ENCODE measurements at regions not wholly inside any gene's neighbourhood (a gene's known extent, or its start where the extent isn't known, plus 50 kb on each side); places are given as distances from the start of the nearest gene placed in this dataset.
"Not testable (repeated sequence)": the region's sequence is repeated elsewhere in the genome, so short reads cannot be mapped to it uniquely, and the experiment has no call there.

DNA sequence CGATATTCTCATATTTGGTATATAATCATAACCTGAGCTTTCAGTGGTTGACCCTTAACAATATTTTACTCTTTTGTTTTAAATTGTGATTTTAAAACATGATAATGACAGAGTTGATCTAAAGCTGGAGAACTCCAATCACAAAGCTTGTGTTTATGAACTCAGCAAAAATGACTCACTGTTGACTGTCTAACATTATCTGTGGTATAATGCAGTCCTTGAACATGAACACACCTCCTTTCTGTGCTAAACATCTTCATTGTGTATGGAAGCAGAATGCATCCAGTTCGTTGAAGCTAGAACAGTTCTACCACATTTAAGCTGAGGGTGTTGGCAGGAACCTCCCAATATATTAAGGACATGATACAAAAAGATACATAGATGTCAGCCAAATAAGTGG, 1030.2 kb upstream of the SEMA6A start:
- WGBS (ENCODE audit: missing lambda C conversion rate) = 14% methylated on average over 2 of the region's 2 CpGs
- no peak for FAIRE-seq
- CTCF ChIA-PET = no interaction called here
- Histone ChIP-seq H3K4me1 (no peaks in the 10 kb centered on the region), H3K27ac (no peak overlapping the region), H3K4me2 (no peak overlapping the region), H3K9me3 (no peaks in the 10 kb centered on the region), H3K4me3 (no peak overlapping the region)
- POLR2A ChIA-PET = no interaction called here
- TF ChIP-seq HDAC2 (IDR thresholded peaks at IDR 0.05) (no peak), CHD4 (IDR thresholded peaks at IDR 0.05; ENCODE audit: borderline replicate concordance) (no peak), MAFK (IDR thresholded peaks at IDR 0.05; ENCODE audit: partially characterized antibody) (no peak), KDM1A (IDR thresholded peaks at IDR 0.05; ENCODE audit: low read depth) (no peak), JUN (IDR thresholded peaks at IDR 0.05) (no peak)
- TF ChIP-seq, protein P1, sequence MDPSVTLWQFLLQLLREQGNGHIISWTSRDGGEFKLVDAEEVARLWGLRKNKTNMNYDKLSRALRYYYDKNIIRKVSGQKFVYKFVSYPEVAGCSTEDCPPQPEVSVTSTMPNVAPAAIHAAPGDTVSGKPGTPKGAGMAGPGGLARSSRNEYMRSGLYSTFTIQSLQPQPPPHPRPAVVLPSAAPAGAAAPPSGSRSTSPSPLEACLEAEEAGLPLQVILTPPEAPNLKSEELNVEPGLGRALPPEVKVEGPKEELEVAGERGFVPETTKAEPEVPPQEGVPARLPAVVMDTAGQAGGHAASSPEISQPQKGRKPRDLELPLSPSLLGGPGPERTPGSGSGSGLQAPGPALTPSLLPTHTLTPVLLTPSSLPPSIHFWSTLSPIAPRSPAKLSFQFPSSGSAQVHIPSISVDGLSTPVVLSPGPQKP (IDR thresholded peaks at IDR 0.05; ENCODE audit: low read depth, low read length) = no peak
- DNase-seq (ENCODE audit: low read depth in 1 of 2, low spot score in 1 of 2) = no peak
- ATAC-seq = no peak

DNA sequence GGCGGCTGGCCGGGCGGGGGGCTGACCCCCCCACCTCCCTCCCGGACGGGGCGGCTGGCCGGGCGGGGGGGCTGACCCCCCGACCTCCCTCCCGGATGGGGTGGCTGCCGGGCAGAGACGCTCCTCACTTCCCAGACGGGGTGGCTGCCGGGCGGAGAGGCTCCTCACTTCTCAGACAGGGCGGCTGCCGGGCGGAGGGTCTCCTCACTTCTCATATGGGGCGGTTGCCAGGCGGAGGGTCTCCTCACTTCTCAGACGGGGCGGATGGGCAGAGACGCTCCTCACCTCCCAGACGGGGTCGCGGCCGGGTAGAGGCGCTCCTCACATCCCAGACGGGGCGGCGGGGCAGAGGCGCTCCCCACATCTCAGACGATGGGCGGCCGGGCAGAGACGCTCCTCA, 1025.2 kb upstream of the SEMA6A start:
- H3K27ac ChIP-seq; H3K4me2 ChIP-seq; H3K9me3 ChIP-seq; FAIRE-seq; POLR2A ChIA-PET; H3K4me1 ChIP-seq; DNase-seq (ENCODE audit: low read depth in 1 of 2, low spot score in 1 of 2); ATAC-seq; H3K4me3 ChIP-seq; CTCF ChIA-PET: not testable (repeated sequence)
- 66% methylated on average over 5 of the region's 36 CpGs for WGBS (ENCODE audit: missing lambda C conversion rate)

DNA sequence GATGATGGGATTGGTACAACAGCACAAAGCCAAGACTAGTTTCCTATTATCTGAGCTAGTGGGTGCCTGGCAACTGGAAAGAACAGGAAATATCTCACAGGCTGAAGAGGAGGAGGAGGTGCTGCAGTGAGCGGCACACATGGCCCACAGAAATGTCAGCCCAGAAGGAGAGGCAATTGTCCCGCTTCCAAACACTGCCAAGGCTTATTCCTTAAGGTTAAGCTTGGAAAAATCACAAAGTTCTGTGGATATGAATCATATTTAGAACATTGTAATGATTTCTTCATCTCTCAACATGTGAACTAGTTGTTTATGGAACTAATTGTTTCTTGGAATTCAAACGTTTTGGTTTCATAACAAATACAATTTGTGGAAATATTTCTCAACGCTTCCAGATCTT, 1019.5 kb upstream of the SEMA6A start:
- ChIA-PET CTCF (no interaction called here), POLR2A (no interaction called here)
- DNase-seq (ENCODE audit: low read depth in 1 of 2, low spot score in 1 of 2) = no peak
- ATAC-seq = no peak
- Histone ChIP-seq H3K9me3 (no peaks in the 10 kb centered on the region), H3K27ac (no peak overlapping the region), H3K4me2 (no peak overlapping the region), H3K4me1 (no peaks in the 10 kb centered on the region), H3K4me3 (no peak overlapping the region)
- 9% methylated on average over 4 of the region's 4 CpGs for WGBS (ENCODE audit: missing lambda C conversion rate)
- TF ChIP-seq HEYL (CRISPR knock-in tag; IDR thresholded peaks at IDR 0.05) (no peak), HOXB13 (CRISPR knock-in tag; IDR thresholded peaks at IDR 0.05; ENCODE audit: low read depth) (no peak), HDAC2 (IDR thresholded peaks at IDR 0.05) (no peak), TFCP2L1 (CRISPR knock-in tag; IDR thresholded peaks at IDR 0.05) (no peak), RAD21 (conservative IDR thresholded peaks at IDR 0.05 in 1 of 2, IDR thresholded peaks at IDR 0.05 in 1 of 2) (no peak), FOSB (CRISPR knock-in tag; IDR thresholded peaks at IDR 0.05) (no peak)
- TF ChIP-seq, protein P2, sequence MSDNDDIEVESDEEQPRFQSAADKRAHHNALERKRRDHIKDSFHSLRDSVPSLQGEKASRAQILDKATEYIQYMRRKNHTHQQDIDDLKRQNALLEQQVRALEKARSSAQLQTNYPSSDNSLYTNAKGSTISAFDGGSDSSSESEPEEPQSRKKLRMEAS (IDR thresholded peaks at IDR 0.05) = no peak
- FAIRE-seq = no peak

DNA sequence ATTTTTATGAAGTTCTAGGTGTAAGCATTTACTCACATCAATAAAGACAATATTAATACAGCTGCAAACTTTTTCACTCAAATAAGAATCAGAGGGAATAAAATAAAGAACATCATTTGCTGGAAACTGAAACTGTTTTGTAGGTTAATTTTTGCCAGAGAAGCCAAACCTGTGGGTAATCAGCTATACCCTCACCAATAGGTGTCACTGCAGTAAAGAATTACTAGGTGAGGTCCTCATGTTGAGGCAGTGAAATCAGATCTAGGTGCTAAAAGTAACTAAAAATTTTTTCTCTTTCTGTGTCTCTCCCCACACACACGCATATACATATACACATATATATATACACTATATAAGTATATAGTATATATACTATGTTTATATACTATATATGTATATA, 1016.3 kb upstream of the SEMA6A start:
- TF ChIP-seq HOXB13 (CRISPR knock-in tag; IDR thresholded peaks at IDR 0.05; ENCODE audit: low read depth) (no peak), RAD21 (conservative IDR thresholded peaks at IDR 0.05 in 1 of 2, IDR thresholded peaks at IDR 0.05 in 1 of 2) (0 out of 5 replicates have a peak, but pooled peaks of 1 of the 2 experiments have one; percentile 9)

DNA sequence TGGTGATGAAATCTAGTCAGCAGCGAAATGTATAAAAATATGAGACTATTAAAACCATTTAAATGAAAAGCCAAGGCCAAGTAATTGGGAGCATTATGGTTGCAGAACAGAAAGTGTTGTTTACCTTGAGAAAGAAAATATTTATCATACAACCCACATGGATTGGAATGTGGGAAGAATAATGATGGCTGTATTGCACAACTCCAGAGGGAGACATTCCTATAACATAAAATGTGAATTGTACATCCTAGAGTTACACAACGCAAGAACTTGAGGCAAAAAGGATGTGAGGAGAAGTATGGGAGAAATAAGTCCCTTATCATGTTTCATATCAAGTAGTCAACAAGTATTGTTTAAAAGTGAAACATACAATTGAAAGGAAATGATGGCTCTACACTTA, 1014.0 kb upstream of the SEMA6A start:
- DNase-seq (ENCODE audit: low read depth in 1 of 2, low spot score in 1 of 2) (no peak), FAIRE-seq (no peak), ATAC-seq (no peak)
- TF ChIP-seq RAD21 (conservative IDR thresholded peaks at IDR 0.05 in 1 of 2, IDR thresholded peaks at IDR 0.05 in 1 of 2) = no peak
- no peak for TF ChIP-seq FOSB (CRISPR knock-in tag; IDR thresholded peaks at IDR 0.05)
- no peak for TF ChIP-seq CHD2 (IDR thresholded peaks at IDR 0.05; ENCODE audit: low read length, partially characterized antibody)
- TF ChIP-seq POLR2A (IDR thresholded peaks at IDR 0.05; ENCODE audit: low read length) = no peak
- no peak for TF ChIP-seq EHMT2 (IDR thresholded peaks at IDR 0.05; ENCODE audit: low read depth)
- TF ChIP-seq, protein P3, sequence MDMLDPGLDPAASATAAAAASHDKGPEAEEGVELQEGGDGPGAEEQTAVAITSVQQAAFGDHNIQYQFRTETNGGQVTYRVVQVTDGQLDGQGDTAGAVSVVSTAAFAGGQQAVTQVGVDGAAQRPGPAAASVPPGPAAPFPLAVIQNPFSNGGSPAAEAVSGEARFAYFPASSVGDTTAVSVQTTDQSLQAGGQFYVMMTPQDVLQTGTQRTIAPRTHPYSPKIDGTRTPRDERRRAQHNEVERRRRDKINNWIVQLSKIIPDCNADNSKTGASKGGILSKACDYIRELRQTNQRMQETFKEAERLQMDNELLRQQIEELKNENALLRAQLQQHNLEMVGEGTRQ (IDR thresholded peaks at IDR 0.05) = no peak
- WGBS (ENCODE audit: missing lambda C conversion rate) = 5% methylated on average over 2 of the region's 2 CpGs
- POLR2A ChIA-PET = no interaction called here
- H3K4me1 ChIP-seq = no peaks in the 10 kb centered on the region
- no peak overlapping the region for H3K27ac ChIP-seq
- H3K9me3 ChIP-seq = no peaks in the 10 kb centered on the region
- no peak overlapping the region for H3K4me2 ChIP-seq
- H3K4me3 ChIP-seq = no peak overlapping the region
- CTCF ChIA-PET = no interaction called here

More for the DNA sequence above, 1016.3 kb upstream of the SEMA6A start:
- Histone ChIP-seq H3K4me2 (no peak overlapping the region), H3K9me3 (no peaks in the 10 kb centered on the region), H3K4me1 (no peaks in the 10 kb centered on the region), H3K27ac (no peak overlapping the region), H3K4me3 (no peak overlapping the region)
- ChIA-PET POLR2A (no interaction called here), CTCF (no interaction called here)
- DNase-seq (ENCODE audit: low read depth in 1 of 2, low spot score in 1 of 2) (no peak), ATAC-seq (no peak), FAIRE-seq (no peak)
- WGBS (ENCODE audit: missing lambda C conversion rate) = 3% methylated on average over 1 of the region's 1 CpG
